GM21723 (cell line): ENCODE measurements at regions not wholly inside any gene's neighbourhood (a gene's known extent, or its start where the extent isn't known, plus 50 kb on each side); places are given as distances from the start of the nearest gene placed in this dataset.
"Not testable (repeated sequence)": the region's sequence is repeated elsewhere in the genome, so short reads cannot be mapped to it uniquely, and the experiment has no call there.

Source experiments
- ATAC-seq: cut with Tn5 transposase; IDR thresholded peaks from one replicate; pipeline ENCODE4 v1.9.1; 2021; ENCODE audit warnings: mild to moderate bottlenecking, moderate library complexity; ENCODE audit not compliant: unreplicated experiment

- no peak for ATAC-seq
Measured at GRCh38 chr16:75919664-75920063, 193.4 kb upstream of the CPHXL start.

GRCh38 chr16:75921281-75921680, 195.0 kb upstream of the CPHXL start:
- ATAC-seq = no peak

GRCh38 chr16:75922250-75922649, 196.0 kb upstream of the CPHXL start:
- ATAC-seq = no peak

- no peak for ATAC-seq
Measured at GRCh38 chr16:75924397-75924796, 198.1 kb upstream of the CPHXL start.

- no peak for ATAC-seq
Measured at GRCh38 chr16:75927810-75928209, 201.5 kb upstream of the CPHXL start.

- no peak for ATAC-seq
Measured at GRCh38 chr16:75928295-75928694, 202.0 kb upstream of the CPHXL start.

- no peak for ATAC-seq
Measured at GRCh38 chr16:75929046-75929445, 202.8 kb upstream of the CPHXL start.

GRCh38 chr16:75931043-75931442, 204.8 kb upstream of the CPHXL start:
- no peak for ATAC-seq

- ATAC-seq = no peak
Measured at GRCh38 chr16:75931970-75932369, 205.7 kb upstream of the CPHXL start.

GRCh38 chr16:75938818-75939217, 212.5 kb upstream of the CPHXL start:
- ATAC-seq = no peak

- no peak for ATAC-seq
Measured at GRCh38 chr16:75942351-75942750, 216.1 kb upstream of the CPHXL start.

- no peak for ATAC-seq
Measured at GRCh38 chr16:75942936-75943335, 216.6 kb upstream of the CPHXL start.

- ATAC-seq = no peak
Measured at GRCh38 chr16:75943705-75944514, 217.6 kb upstream of the CPHXL start.

GRCh38 chr16:75945916-75946457, 219.7 kb upstream of the CPHXL start:
- no peak for ATAC-seq

GRCh38 chr16:75947626-75948239, 221.4 kb upstream of the CPHXL start:
- ATAC-seq = no peak

GRCh38 chr16:75948441-75948840, 222.2 kb upstream of the CPHXL start:
- ATAC-seq = no peak

- no peak for ATAC-seq
Measured at GRCh38 chr16:75948886-75949285, 222.6 kb upstream of the CPHXL start.

GRCh38 chr16:75952124-75952523, 225.8 kb upstream of the CPHXL start:
- no peak for ATAC-seq

- ATAC-seq = no peak
Measured at GRCh38 chr16:75957870-75958269, 231.6 kb upstream of the CPHXL start.

- no peak for ATAC-seq
Measured at GRCh38 chr16:75965504-75966374, 239.4 kb upstream of the CPHXL start.

GRCh38 chr16:75969120-75969519, 242.8 kb upstream of the CPHXL start:
- not testable (repeated sequence) for ATAC-seq
